T-cell (primary cell): ENCODE measurements at regions not wholly inside any gene's neighbourhood (a gene's known extent, or its start where the extent isn't known, plus 50 kb on each side); places are given as distances from the start of the nearest gene placed in this dataset.
A peak's percentile ranks its signal among the peaks of the same experiment; 100 is the strongest.

ENCODE experiments used
- ATAC-seq, 4 experiments: fragments of 200-7000 bp in 3 of 4; fragments of 150-1000 bp in 1 of 4; cut with Tn5 transposase; replicated peaks in 1 of 4; 1 replicate in 3 of 4; 2 replicates in 1 of 4; pipeline ENCODE4 v1.10.0; 2021; ENCODE audit warnings: moderate library complexity in 3 of 4, mild to moderate bottlenecking in 2 of 4, moderate number of reproducible peaks in 1 of 4
- CTCF ChIA-PET, 2 donors: fragments of 300-600 bp; sonication (Branson Sonifier 250); formaldehyde crosslinking; loops; one replicate each; lab custom pipeline; 2022; ENCODE audit warnings: antibody characterized with exemption in 2 of 2; lab: Charles Lee
- POLR2A ChIA-PET, 2 donors: fragments of 300-600 bp; sonication (Branson Sonifier 250); formaldehyde crosslinking; loops; one replicate each; lab custom pipeline; 2022; ENCODE audit warnings: antibody characterized with exemption in 2 of 2; lab: Charles Lee
- DNase-seq, 35 experiments: peaks; one replicate each; pipeline versions ENCODE4 v3.0.0 to v3.0.0-alpha.2; 2013 to 2023
- H3K27ac ChIP-seq: one replicate; pipeline ENCODE4 v1.5.1; 2013; ENCODE audit warnings: low read length
- H3K27me3 ChIP-seq, 2 experiments: replicated peaks in 1 of 2; 1 replicate in 1 of 2; 2 replicates in 1 of 2; pipeline versions ENCODE4 v1.6.1 to v1.7.0; 2013; ENCODE audit warnings: low read length in 1 of 2, mixed read lengths in 1 of 2; ENCODE audit not compliant: control insufficient read depth in 2 of 2, insufficient read depth in 2 of 2; ENCODE audit errors: extremely low read depth in 1 of 2
- H3K36me3 ChIP-seq, 2 donors: 1 replicate in 1 of 2; 2 replicates in 1 of 2; pipeline versions ENCODE4 v1.6.1 to v1.7.0; 2013; ENCODE audit warnings: low read length in 1 of 2; ENCODE audit not compliant: control insufficient read depth in 2 of 2, insufficient read depth in 1 of 2; ENCODE audit errors: extremely low read depth in 1 of 2
- H3K4me1 ChIP-seq, 2 experiments: 1 replicate in 1 of 2; 2 replicates in 1 of 2; pipeline versions ENCODE4 v1.6.1 to v1.7.0; 2013; ENCODE audit warnings: low read length in 2 of 2, mixed read lengths in 1 of 2; ENCODE audit not compliant: insufficient read depth in 2 of 2, control insufficient read depth in 1 of 2; ENCODE audit errors: extremely low read depth in 1 of 2
- H3K4me3 ChIP-seq, 2 donors: 1 replicate in 1 of 2; 2 replicates in 1 of 2; pipeline versions ENCODE4 v1.5.1 to v1.7.0; 2013; ENCODE audit warnings: mild to moderate bottlenecking in 2 of 2, low read length in 1 of 2, moderate library complexity in 1 of 2; ENCODE audit not compliant: control insufficient read depth in 1 of 2; ENCODE audit errors: extremely low read depth in 1 of 2
- H3K9me3 ChIP-seq: 2 replicates; pipeline ENCODE4 v1.7.0; 2013
- H3K27ac Mint-ChIP-seq, 2 donors: one replicate each; pipeline ENCODE4 v1.8.0; 2020 to 2021; ENCODE audit warnings: mild to moderate bottlenecking in 2 of 2, mixed read lengths in 2 of 2
- H3K27me3 Mint-ChIP-seq, 2 donors: one replicate each; pipeline ENCODE4 v1.8.0; 2021 to 2022; ENCODE audit warnings: mixed read lengths in 2 of 2
- H3K36me3 Mint-ChIP-seq: one replicate; pipeline ENCODE4 v1.8.0; 2021; ENCODE audit warnings: mixed read lengths
- H3K4me1 Mint-ChIP-seq, 3 donors: one replicate each; pipeline ENCODE4 v1.8.0; 2020 to 2022; ENCODE audit warnings: mixed read lengths in 3 of 3, mild to moderate bottlenecking in 1 of 3
- H3K4me3 Mint-ChIP-seq, 3 donors: one replicate each; pipeline ENCODE4 v1.8.0; 2020 to 2022; ENCODE audit warnings: mild to moderate bottlenecking in 3 of 3, mixed read lengths in 3 of 3, moderate library complexity in 3 of 3
- H3K9me3 Mint-ChIP-seq, 3 donors: one replicate each; pipeline ENCODE4 v1.8.0; 2020 to 2022; ENCODE audit warnings: mixed read lengths in 3 of 3
- WGBS: methylation state at CpG from one replicate; pipeline ENCODE4 v1.1.5; 2013; ENCODE audit warnings: missing lambda C conversion rate; ENCODE audit not compliant: insufficient coverage; 5-methylcytosine and 5-hydroxymethylcytosine counted together

DNA sequence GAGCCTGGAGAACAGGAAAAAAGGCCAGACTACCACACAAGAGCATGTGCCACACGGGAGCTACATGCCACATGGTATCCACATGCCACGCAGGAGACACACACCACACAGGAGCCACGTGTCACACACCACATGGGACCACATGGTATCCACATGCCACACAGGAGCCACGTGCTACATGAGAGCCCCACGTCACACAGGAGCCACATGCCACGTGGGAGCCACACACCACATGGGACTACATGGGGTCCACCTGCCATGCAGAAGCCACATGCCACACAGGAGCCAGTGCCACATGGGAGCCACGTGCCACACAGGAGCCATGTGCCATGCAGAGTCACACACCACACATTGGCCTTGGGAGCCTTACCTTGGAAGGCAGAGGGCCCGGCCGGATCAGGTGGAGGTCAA is 244.4 kb upstream of the PPP2R2D start:
- peaks cover 0 to 4% of the 10 kb centered on the region in 2 experiments for H3K4me1 ChIP-seq
- peaks cover 0 to 38% of the 10 kb centered on the region in 2 experiments for H3K27me3 ChIP-seq
- H3K27me3 Mint-ChIP-seq = peaks cover 17 to 18% of the 10 kb centered on the region in 2 donors
- peaks cover 2 to 6% (median 2%) of the 10 kb centered on the region in 3 donors for H3K4me1 Mint-ChIP-seq
- ATAC-seq = no peak
- H3K27ac Mint-ChIP-seq = no peak overlapping the region
- H3K9me3 Mint-ChIP-seq = peaks cover 0 to 3% (median 0%) of the 10 kb centered on the region in 3 donors
- ChIA-PET POLR2A (no interaction called here), CTCF (no interaction called here)
- 74% methylated on average over 8 of the region's 9 CpGs for WGBS
- H3K36me3 ChIP-seq = no peaks in the 10 kb centered on the region
- no peaks in the 10 kb centered on the region for H3K36me3 Mint-ChIP-seq
- no peak overlapping the region for H3K4me3 Mint-ChIP-seq
- no peak for DNase-seq
- H3K27ac ChIP-seq = no peak overlapping the region
- no peaks in the 10 kb centered on the region for H3K9me3 ChIP-seq
- H3K4me3 ChIP-seq = no peak overlapping the region

DNA sequence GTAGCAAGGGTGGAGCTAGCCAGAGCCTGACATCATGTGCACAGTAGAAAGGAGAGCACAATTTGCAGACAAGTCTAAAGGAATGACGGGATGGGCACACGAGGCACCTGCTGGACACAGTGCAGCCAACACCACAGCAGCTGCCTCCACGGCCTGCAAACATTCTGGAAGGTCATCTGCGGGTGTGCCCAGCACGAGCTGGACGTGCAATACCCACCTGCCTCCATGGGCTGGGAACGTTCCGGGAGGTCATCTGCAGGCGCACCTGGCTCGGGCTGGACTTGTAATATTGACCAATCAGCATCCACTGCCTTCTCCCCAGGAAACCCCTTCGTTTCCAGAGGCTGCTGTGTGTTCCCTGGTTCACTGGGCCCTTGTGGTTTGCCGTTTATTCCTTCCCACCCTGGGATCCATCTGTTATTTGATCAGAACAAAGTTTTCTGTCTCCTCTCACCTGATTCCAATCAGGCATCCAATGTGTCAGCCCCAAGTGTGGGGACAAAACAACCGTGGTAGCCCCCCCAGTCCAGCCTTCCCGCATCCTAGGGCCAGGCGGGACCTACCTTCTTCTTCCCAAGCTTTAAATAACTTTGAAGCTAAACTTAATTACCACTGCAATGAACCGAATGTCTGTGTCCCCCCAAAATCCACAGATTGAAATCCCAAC is 243.4 kb upstream of the PPP2R2D start:
- Histone ChIP-seq H3K27me3 (peaks cover 0 to 32% of the 10 kb centered on the region in 2 experiments), H3K9me3 (no peaks in the 10 kb centered on the region), H3K27ac (no peak overlapping the region), H3K4me1 (no peaks in the 10 kb centered on the region), H3K4me3 (no peak overlapping the region), H3K36me3 (no peaks in the 10 kb centered on the region)
- ATAC-seq (no peak), DNase-seq (peak in 1 of 35 experiments; percentile 9)
- H3K36me3 Mint-ChIP-seq = no peaks in the 10 kb centered on the region
- CTCF ChIA-PET = no interaction called here
- WGBS = 84% methylated on average over 11 of the region's 16 CpGs
- no peak overlapping the region for H3K4me3 Mint-ChIP-seq
- H3K27ac Mint-ChIP-seq = no peak overlapping the region
- peaks cover 0 to 3% (median 0%) of the 10 kb centered on the region in 3 donors for H3K9me3 Mint-ChIP-seq
- POLR2A ChIA-PET = no interaction called here
- peaks cover 14% of the 10 kb centered on the region in 2 donors for H3K27me3 Mint-ChIP-seq
- peaks cover 0 to 6% (median 0%) of the 10 kb centered on the region in 3 donors for H3K4me1 Mint-ChIP-seq

GRCh38 chr10:131657985-131658330 is 242.8 kb upstream of the PPP2R2D start:
- Mint-ChIP-seq H3K9me3 (peaks cover 0 to 3% (median 0%) of the 10 kb centered on the region in 3 donors), H3K27ac (no peak overlapping the region), H3K36me3 (no peaks in the 10 kb centered on the region), H3K4me3 (no peak overlapping the region), H3K27me3 (peaks cover 9 to 14% of the 10 kb centered on the region in 2 donors), H3K4me1 (peaks cover 0 to 6% (median 0%) of the 10 kb centered on the region in 3 donors)
- H3K9me3 ChIP-seq = no peaks in the 10 kb centered on the region
- no peaks in the 10 kb centered on the region for H3K4me1 ChIP-seq
- no peak for DNase-seq
- ChIA-PET POLR2A (no interaction called here), CTCF (no interaction called here)
- H3K4me3 ChIP-seq = no peak overlapping the region
- no peaks in the 10 kb centered on the region for H3K36me3 ChIP-seq
- peaks cover 0 to 27% of the 10 kb centered on the region in 2 experiments for H3K27me3 ChIP-seq
- WGBS = 93% methylated on average over 4 of the region's 9 CpGs
- no peak for ATAC-seq
- H3K27ac ChIP-seq = no peak overlapping the region

DNA sequence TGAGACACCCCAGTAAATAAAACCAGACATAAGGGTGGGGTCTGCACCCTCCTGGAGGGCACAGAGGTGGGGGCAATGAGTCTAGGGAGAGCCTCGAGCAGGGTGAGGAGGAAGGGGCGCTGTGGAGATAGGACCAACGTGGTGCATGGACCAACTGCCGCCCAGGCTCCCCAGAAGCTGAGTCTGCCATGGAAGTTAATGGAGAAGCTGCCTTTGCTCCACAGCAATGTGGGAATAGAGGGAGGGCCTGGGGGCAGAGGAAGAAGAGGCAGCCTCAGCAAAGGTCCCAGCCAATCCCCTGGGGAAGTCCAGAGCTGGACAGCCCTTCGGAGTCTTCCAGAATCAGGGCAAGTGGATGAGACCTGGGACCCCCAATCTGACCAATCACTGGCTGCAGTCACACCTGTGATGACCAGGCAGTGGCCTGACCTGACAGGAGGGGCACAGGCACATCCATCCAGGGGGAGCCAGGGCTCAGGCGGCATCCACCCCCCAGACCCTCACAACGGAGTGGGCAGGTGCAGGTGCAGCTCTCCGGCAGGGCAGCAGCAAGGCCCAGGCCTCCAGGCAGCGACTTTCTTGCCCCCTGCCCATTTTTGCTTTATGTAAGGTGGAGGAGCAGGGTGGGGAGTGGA is 242.2 kb upstream of the PPP2R2D start:
- ChIA-PET CTCF (no interaction called here), POLR2A (no interaction called here)
- no peaks in the 10 kb centered on the region for H3K36me3 Mint-ChIP-seq
- peaks cover 0 to 21% of the 10 kb centered on the region in 2 experiments for H3K27me3 ChIP-seq
- H3K27me3 Mint-ChIP-seq = peaks cover 8 to 10% of the 10 kb centered on the region in 2 donors
- no peak overlapping the region for H3K27ac ChIP-seq
- H3K4me1 Mint-ChIP-seq = peaks cover 0 to 6% (median 0%) of the 10 kb centered on the region in 3 donors
- no peak overlapping the region for H3K4me3 Mint-ChIP-seq
- no peaks in the 10 kb centered on the region for H3K36me3 ChIP-seq
- DNase-seq (no peak), ATAC-seq (no peak)
- H3K4me3 ChIP-seq = no peak overlapping the region
- H3K27ac Mint-ChIP-seq = no peak overlapping the region
- 94% methylated on average over 4 of the region's 9 CpGs for WGBS
- H3K9me3 ChIP-seq = no peaks in the 10 kb centered on the region
- no peaks in the 10 kb centered on the region for H3K4me1 ChIP-seq
- H3K9me3 Mint-ChIP-seq = peaks cover 0 to 3% (median 0%) of the 10 kb centered on the region in 3 donors

GRCh38 chr10:131660427-131660826 is 240.4 kb upstream of the PPP2R2D start:
- ChIA-PET POLR2A (no interaction called here), CTCF (no interaction called here)
- Mint-ChIP-seq H3K27ac (no peak overlapping the region), H3K27me3 (peaks cover 3 to 4% of the 10 kb centered on the region in 2 donors), H3K4me3 (no peak overlapping the region), H3K4me1 (no peaks in the 10 kb centered on the region), H3K9me3 (peaks cover 0 to 3% (median 0%) of the 10 kb centered on the region in 3 donors), H3K36me3 (no peaks in the 10 kb centered on the region)
- DNase-seq (no peak), ATAC-seq (no peak)
- Histone ChIP-seq H3K27ac (no peak overlapping the region), H3K27me3 (peaks cover 0 to 13% of the 10 kb centered on the region in 2 experiments), H3K4me1 (no peaks in the 10 kb centered on the region), H3K4me3 (no peak overlapping the region), H3K9me3 (no peaks in the 10 kb centered on the region), H3K36me3 (no peaks in the 10 kb centered on the region)
- WGBS = 75% methylated on average over 7 of the region's 9 CpGs

DNA sequence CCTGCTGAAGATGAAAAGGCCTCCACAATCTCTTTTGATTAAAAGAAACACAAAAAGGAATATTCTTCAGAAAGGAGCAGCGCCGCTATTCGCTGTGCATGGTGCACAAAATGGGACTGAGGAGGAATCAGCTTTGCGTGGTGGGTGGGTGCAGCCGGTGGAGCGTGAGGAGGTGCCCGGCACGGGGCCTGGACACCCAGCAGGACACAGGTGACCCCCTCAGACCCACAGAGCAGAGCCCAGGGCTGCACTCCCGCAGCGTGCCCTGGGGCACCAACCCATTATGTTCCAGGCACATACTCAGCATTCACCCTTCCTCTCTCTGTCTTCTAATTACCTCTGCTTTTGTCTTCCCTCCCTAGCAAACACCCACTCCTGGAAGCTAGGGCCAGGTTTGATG is 238.0 kb upstream of the PPP2R2D start:
- H3K27ac Mint-ChIP-seq = no peak overlapping the region
- Histone ChIP-seq H3K9me3 (no peaks in the 10 kb centered on the region), H3K4me3 (no peak overlapping the region), H3K27me3 (peaks cover 0 to 17% of the 10 kb centered on the region in 2 experiments), H3K36me3 (no peaks in the 10 kb centered on the region), H3K4me1 (no peaks in the 10 kb centered on the region), H3K27ac (no peak overlapping the region)
- POLR2A ChIA-PET = no interaction called here
- 94% methylated on average over 10 of the region's 10 CpGs for WGBS
- no peaks in the 10 kb centered on the region for H3K4me1 Mint-ChIP-seq
- H3K36me3 Mint-ChIP-seq = no peaks in the 10 kb centered on the region
- peaks cover 3 to 4% of the 10 kb centered on the region in 2 donors for H3K27me3 Mint-ChIP-seq
- CTCF ChIA-PET = no interaction called here
- H3K9me3 Mint-ChIP-seq = peaks cover 0 to 8% (median 0%) of the 10 kb centered on the region in 3 donors
- no peak overlapping the region for H3K4me3 Mint-ChIP-seq
- no peak for ATAC-seq
- no peak for DNase-seq
